ENCODE measurements at regions not wholly inside any gene's neighbourhood (a gene's known extent, or its start where the extent isn't known, plus 50 kb on each side); places are given as distances from the start of the nearest gene placed in this dataset.

GRCh38 chr5:64437496-64437895, 68.3 kb upstream of the RGS7BP start:
- no peak overlapping the region for H3K27ac ChIP-seq (ENCODE audit: low read depth in 1 of 2, low read length in 1 of 2)
- H3K9me3 ChIP-seq (ENCODE audit: control insufficient read depth in 4 of 4, insufficient read depth in 3 of 4, low read length in 3 of 4): peaks cover 0 to 3% (median 0%) of the 10 kb centered on the region in 4 donors
- no peaks in the 10 kb centered on the region for H3K36me3 ChIP-seq (ENCODE audit: control insufficient read depth in 4 of 4, insufficient read depth in 4 of 4, low read length in 4 of 4)
- no peak overlapping the region for H3K9ac ChIP-seq (ENCODE audit: insufficient read depth in 1 of 2, low read length in 2 of 2)
- DNase-seq (peak in 1 of 3 donors; percentile 4), ATAC-seq (ENCODE audit: insufficient read depth, low FRiP score) (no peak)
- TF ChIP-seq CTCF (IDR thresholded peaks at IDR 0.05; ENCODE audit: control extremely low read depth, extremely low read depth): no peak
- no peaks in the 10 kb centered on the region for H3K27me3 ChIP-seq (ENCODE audit: control insufficient read depth in 3 of 3, insufficient read depth in 3 of 3, low read length in 2 of 3)
- H3K4me3 ChIP-seq: no peak overlapping the region
- no peaks in the 10 kb centered on the region for H3K4me1 ChIP-seq (ENCODE audit: control insufficient read depth in 5 of 5, insufficient read depth in 5 of 5, low read length in 5 of 5)

GRCh38 chr5:64451551-64451950, 54.3 kb upstream of the RGS7BP start:
- DNase-seq (no peak), ATAC-seq (ENCODE audit: insufficient read depth, low FRiP score) (no peak)
- Histone ChIP-seq H3K27me3 (ENCODE audit: control insufficient read depth in 3 of 3, insufficient read depth in 3 of 3, low read length in 2 of 3) (no peaks in the 10 kb centered on the region), H3K36me3 (ENCODE audit: control insufficient read depth in 4 of 4, insufficient read depth in 4 of 4, low read length in 4 of 4) (no peaks in the 10 kb centered on the region), H3K9ac (ENCODE audit: insufficient read depth in 1 of 2, low read length in 2 of 2) (no peak overlapping the region), H3K4me3 (no peak overlapping the region), H3K27ac (ENCODE audit: low read depth in 1 of 2, low read length in 1 of 2) (no peak overlapping the region), H3K4me1 (ENCODE audit: control insufficient read depth in 5 of 5, insufficient read depth in 5 of 5, low read length in 5 of 5) (no peaks in the 10 kb centered on the region), H3K9me3 (ENCODE audit: control insufficient read depth in 4 of 4, insufficient read depth in 3 of 4, low read length in 3 of 4) (no peaks in the 10 kb centered on the region)
- no peak for TF ChIP-seq CTCF (IDR thresholded peaks at IDR 0.05; ENCODE audit: control extremely low read depth, extremely low read depth)
- WGBS, 2 donors: 82 to 83% methylated on average over 2 of the region's 2 CpGs

GRCh38 chr5:64453405-64453804, 52.4 kb upstream of the RGS7BP start:
- no peaks in the 10 kb centered on the region for H3K4me1 ChIP-seq (ENCODE audit: control insufficient read depth in 5 of 5, insufficient read depth in 5 of 5, low read length in 5 of 5)
- ATAC-seq (ENCODE audit: insufficient read depth, low FRiP score): no peak
- H3K27ac ChIP-seq (ENCODE audit: low read depth in 1 of 2, low read length in 1 of 2): no peak overlapping the region
- no peak for TF ChIP-seq CTCF (IDR thresholded peaks at IDR 0.05; ENCODE audit: control extremely low read depth, extremely low read depth)
- H3K4me3 ChIP-seq: no peak overlapping the region
- H3K9me3 ChIP-seq (ENCODE audit: control insufficient read depth in 4 of 4, insufficient read depth in 3 of 4, low read length in 3 of 4): no peaks in the 10 kb centered on the region
- no peak for DNase-seq
- no peaks in the 10 kb centered on the region for H3K36me3 ChIP-seq (ENCODE audit: control insufficient read depth in 4 of 4, insufficient read depth in 4 of 4, low read length in 4 of 4)
- H3K9ac ChIP-seq (ENCODE audit: insufficient read depth in 1 of 2, low read length in 2 of 2): no peak overlapping the region
- no peaks in the 10 kb centered on the region for H3K27me3 ChIP-seq (ENCODE audit: control insufficient read depth in 3 of 3, insufficient read depth in 3 of 3, low read length in 2 of 3)
